Naive thymus-derived CD8-positive, alpha-beta T cell (primary cell): ENCODE measurements at regions not wholly inside any gene's neighbourhood (a gene's known extent, or its start where the extent isn't known, plus 50 kb on each side); places are given as distances from the start of the nearest gene placed in this dataset.

Experiments used
- ATAC-seq, 2 donors: fragments of 150-1000 bp; cut with Tn5 transposase in 1 of 2; sonication (Bioruptor Pico), chemical (Tn5 transposase) in 1 of 2; 1 replicate in 1 of 2; 2 replicates in 1 of 2; pipeline ENCODE4 v1.10.0; 2021; ENCODE audit warnings: mild to moderate bottlenecking in 2 of 2, moderate library complexity in 2 of 2
- POLR2A ChIA-PET: fragments of 350-600 bp; sonication (Branson Sonifier 250); formaldehyde crosslinking; loops from one replicate; lab custom pipeline; 2021; ENCODE audit warnings: antibody characterized with exemption; lab: Charles Lee
- DNase-seq, 10 donors: peaks; one replicate each; pipeline versions ENCODE4 v3.0.0 to v3.0.0-alpha.2; 2020 to 2022
- H3K27ac Mint-ChIP-seq, 10 donors: one replicate each; pipeline ENCODE4 v1.8.0; 2020 to 2022; ENCODE audit warnings: mild to moderate bottlenecking in 10 of 10, mixed read lengths in 10 of 10, moderate library complexity in 4 of 10, inconsistent platforms in 1 of 10
- H3K27me3 Mint-ChIP-seq, 5 donors: one replicate each; pipeline ENCODE4 v1.8.0; 2021 to 2022; ENCODE audit warnings: mixed read lengths in 5 of 5
- H3K36me3 Mint-ChIP-seq, 3 donors: one replicate each; pipeline ENCODE4 v1.8.0; 2020 to 2022; ENCODE audit warnings: mixed read lengths in 3 of 3, mild to moderate bottlenecking in 2 of 3, inconsistent platforms in 1 of 3
- H3K4me1 Mint-ChIP-seq, 4 donors: one replicate each; pipeline ENCODE4 v1.8.0; 2021 to 2022; ENCODE audit warnings: mixed read lengths in 4 of 4
- H3K4me3 Mint-ChIP-seq, 10 donors: one replicate each; pipeline ENCODE4 v1.8.0; 2020 to 2022; ENCODE audit warnings: mild to moderate bottlenecking in 10 of 10, mixed read lengths in 10 of 10, moderate library complexity in 6 of 10, inconsistent platforms in 1 of 10
- H3K9me3 Mint-ChIP-seq, 9 donors: one replicate each; pipeline ENCODE4 v1.8.0; 2020 to 2022; ENCODE audit warnings: mixed read lengths in 9 of 9, mild to moderate bottlenecking in 3 of 9, inconsistent platforms in 1 of 9, moderate library complexity in 1 of 9

DNA sequence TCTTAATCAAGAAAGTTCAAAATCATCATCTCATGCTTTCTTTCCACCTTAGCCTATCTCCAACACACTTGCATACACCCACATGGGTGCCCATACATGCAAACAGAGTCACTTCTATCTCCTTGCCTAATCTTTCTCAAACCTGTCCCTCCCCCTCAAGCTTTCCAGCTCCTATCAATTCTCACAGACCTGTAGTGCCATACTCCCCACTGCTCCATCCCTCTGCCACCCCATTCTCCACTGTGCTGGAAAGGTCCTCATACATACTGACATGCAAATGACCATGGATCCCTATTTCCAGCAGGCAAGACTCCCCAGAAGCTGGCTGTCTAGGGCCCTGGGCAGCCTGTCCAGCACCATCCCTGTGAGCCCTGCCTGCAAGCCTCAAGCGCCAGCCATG, 320.4 kb upstream of the CCL2 start:
- H3K4me1 Mint-ChIP-seq: no peaks in the 10 kb centered on the region
- H3K27me3 Mint-ChIP-seq: peaks cover 0 to 10% (median 3%) of the 10 kb centered on the region in 5 donors
- no peaks in the 10 kb centered on the region for H3K36me3 Mint-ChIP-seq
- POLR2A ChIA-PET: no interaction called here
- no peak overlapping the region for H3K4me3 Mint-ChIP-seq
- no peaks in the 10 kb centered on the region for H3K9me3 Mint-ChIP-seq
- ATAC-seq (no peak), DNase-seq (no peak)
- no peak overlapping the region for H3K27ac Mint-ChIP-seq

GRCh38 chr17:33935822-33936221, 319.3 kb upstream of the CCL2 start:
- H3K4me3 Mint-ChIP-seq: no peak overlapping the region
- POLR2A ChIA-PET: no interaction called here
- peaks cover 0 to 10% (median 5%) of the 10 kb centered on the region in 5 donors for H3K27me3 Mint-ChIP-seq
- no peak for DNase-seq
- no peak for ATAC-seq
- H3K36me3 Mint-ChIP-seq: no peaks in the 10 kb centered on the region
- H3K27ac Mint-ChIP-seq: no peak overlapping the region
- H3K4me1 Mint-ChIP-seq: no peaks in the 10 kb centered on the region
- no peaks in the 10 kb centered on the region for H3K9me3 Mint-ChIP-seq

- Mint-ChIP-seq H3K27me3 (peaks cover 0 to 10% (median 4%) of the 10 kb centered on the region in 5 donors), H3K9me3 (no peaks in the 10 kb centered on the region), H3K4me3 (no peak overlapping the region), H3K36me3 (no peaks in the 10 kb centered on the region), H3K4me1 (no peaks in the 10 kb centered on the region), H3K27ac (no peak overlapping the region)
- DNase-seq (no peak), ATAC-seq (no peak)
- POLR2A ChIA-PET: no interaction called here
Measured at GRCh38 chr17:33936764-33937163, 318.3 kb upstream of the CCL2 start.

GRCh38 chr17:33939959-33940358, 315.1 kb upstream of the CCL2 start:
- H3K27me3 Mint-ChIP-seq: peaks cover 0 to 11% (median 2%) of the 10 kb centered on the region in 5 donors
- ATAC-seq (no peak), DNase-seq (no peak)
- no peak overlapping the region for H3K4me3 Mint-ChIP-seq
- H3K27ac Mint-ChIP-seq: no peak overlapping the region
- H3K4me1 Mint-ChIP-seq: no peaks in the 10 kb centered on the region
- no peaks in the 10 kb centered on the region for H3K36me3 Mint-ChIP-seq
- H3K9me3 Mint-ChIP-seq: no peaks in the 10 kb centered on the region
- POLR2A ChIA-PET: no interaction called here

DNA sequence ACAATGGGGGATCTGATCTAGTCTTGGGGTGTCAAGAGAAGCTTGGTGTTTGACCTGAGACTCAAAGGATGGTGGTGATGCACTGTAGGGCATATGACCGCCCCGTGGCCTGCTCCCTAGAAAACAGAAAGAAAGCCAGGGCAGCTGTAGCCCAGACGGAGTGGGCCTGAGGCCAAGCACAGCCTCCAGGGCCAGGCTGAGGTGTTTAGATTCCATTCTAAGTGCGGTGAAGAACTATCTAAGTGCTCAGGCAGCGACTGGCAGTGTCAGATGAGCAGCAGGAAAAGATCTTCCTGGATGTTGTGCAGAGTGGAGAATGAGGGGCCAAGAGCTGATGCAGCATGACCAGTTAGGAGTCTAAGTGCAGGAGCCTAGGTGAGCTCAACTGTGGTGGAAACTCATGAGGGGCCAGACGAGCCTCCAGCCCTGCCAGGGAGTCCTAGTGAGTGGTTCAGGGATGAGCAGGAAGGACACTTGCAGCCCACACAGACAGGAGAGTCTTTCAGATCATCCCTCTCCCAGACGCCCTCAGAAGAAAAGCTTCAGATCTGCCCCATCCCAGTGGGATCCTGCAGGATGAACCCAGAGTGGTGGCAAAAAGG, 314.2 kb upstream of the CCL2 start:
- Mint-ChIP-seq H3K27ac (no peak overlapping the region), H3K36me3 (no peaks in the 10 kb centered on the region), H3K27me3 (peaks cover 0 to 11% (median 0%) of the 10 kb centered on the region in 5 donors), H3K9me3 (no peaks in the 10 kb centered on the region), H3K4me3 (no peak overlapping the region), H3K4me1 (no peaks in the 10 kb centered on the region)
- POLR2A ChIA-PET: no interaction called here
- no peak for ATAC-seq
- no peak for DNase-seq

GRCh38 chr17:33941744-33942143, 313.3 kb upstream of the CCL2 start:
- DNase-seq: no peak
- Mint-ChIP-seq H3K27me3 (peaks cover 0 to 10% (median 0%) of the 10 kb centered on the region in 5 donors), H3K4me1 (no peaks in the 10 kb centered on the region), H3K9me3 (no peaks in the 10 kb centered on the region), H3K27ac (no peak overlapping the region), H3K36me3 (no peaks in the 10 kb centered on the region), H3K4me3 (no peak overlapping the region)
- POLR2A ChIA-PET: no interaction called here
- no peak for ATAC-seq

GRCh38 chr17:33942414-33942813, 312.7 kb upstream of the CCL2 start:
- DNase-seq: no peak
- Mint-ChIP-seq H3K4me3 (no peak overlapping the region), H3K27ac (no peak overlapping the region)

GRCh38 chr17:33944412-33944811, 310.7 kb upstream of the CCL2 start:
- DNase-seq (no peak), ATAC-seq (no peak)
- peaks cover 0 to 10% (median 2%) of the 10 kb centered on the region in 5 donors for H3K27me3 Mint-ChIP-seq
- H3K27ac Mint-ChIP-seq: no peak overlapping the region
- POLR2A ChIA-PET: no interaction called here
- no peaks in the 10 kb centered on the region for H3K9me3 Mint-ChIP-seq
- H3K4me1 Mint-ChIP-seq: no peaks in the 10 kb centered on the region
- H3K36me3 Mint-ChIP-seq: no peaks in the 10 kb centered on the region
- no peak overlapping the region for H3K4me3 Mint-ChIP-seq

More at GRCh38 chr17:33942414-33942813, 312.7 kb upstream of the CCL2 start:
- POLR2A ChIA-PET: no interaction called here
- H3K27me3 Mint-ChIP-seq: peaks cover 0 to 10% (median 0%) of the 10 kb centered on the region in 5 donors
- H3K4me1 Mint-ChIP-seq: no peaks in the 10 kb centered on the region
- no peak for ATAC-seq
- no peaks in the 10 kb centered on the region for H3K9me3 Mint-ChIP-seq
- no peaks in the 10 kb centered on the region for H3K36me3 Mint-ChIP-seq

GRCh38 chr17:33944826-33945225, 310.3 kb upstream of the CCL2 start:
- H3K4me1 Mint-ChIP-seq: no peaks in the 10 kb centered on the region
- ATAC-seq (no peak), DNase-seq (no peak)
- no peak overlapping the region for H3K4me3 Mint-ChIP-seq
- peaks cover 0 to 10% (median 2%) of the 10 kb centered on the region in 5 donors for H3K27me3 Mint-ChIP-seq
- no peaks in the 10 kb centered on the region for H3K36me3 Mint-ChIP-seq
- H3K27ac Mint-ChIP-seq: no peak overlapping the region
- H3K9me3 Mint-ChIP-seq: no peaks in the 10 kb centered on the region
- POLR2A ChIA-PET: no interaction called here

DNA sequence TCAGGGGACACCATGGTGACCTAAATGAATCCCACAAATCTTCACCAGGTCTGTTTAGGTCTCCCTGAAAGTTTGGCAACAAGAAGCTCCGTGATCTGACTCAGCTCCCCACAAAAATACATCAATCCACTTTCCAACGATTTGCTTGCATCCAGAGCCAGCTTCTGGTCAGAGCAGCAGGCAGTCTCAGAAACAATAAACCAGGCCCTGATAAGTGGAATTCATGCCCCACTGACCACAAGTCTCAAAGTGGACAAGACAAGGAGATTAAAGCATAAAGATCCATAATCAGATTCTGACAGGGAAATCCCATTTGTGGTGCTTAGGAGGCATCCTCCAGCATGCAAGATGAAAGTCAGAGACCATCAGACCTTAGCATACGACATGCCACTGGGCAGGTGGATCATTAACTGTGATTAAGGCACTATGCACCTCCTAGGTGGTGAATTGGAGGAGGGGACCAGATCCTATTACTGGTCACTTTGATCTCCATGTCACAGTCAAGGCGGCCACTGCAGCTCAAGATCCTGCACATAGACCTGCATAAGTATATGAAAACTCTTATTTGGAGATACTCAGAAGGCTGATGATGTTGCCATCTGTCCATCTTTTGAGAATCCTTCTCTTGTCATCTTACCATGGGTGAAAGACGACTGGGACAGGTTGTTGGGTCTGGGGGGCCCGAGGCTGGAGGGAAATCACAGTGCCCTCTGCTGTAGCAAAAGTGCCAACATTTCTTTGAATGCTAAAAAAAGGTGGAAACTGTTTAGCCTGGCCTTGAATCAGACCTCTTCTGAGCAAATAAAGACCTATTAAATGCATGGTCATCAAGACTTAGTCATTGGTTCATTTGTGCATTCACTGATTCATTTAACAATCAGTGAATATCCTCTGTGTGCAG, 309.2 kb upstream of the CCL2 start:
- no peaks in the 10 kb centered on the region for H3K36me3 Mint-ChIP-seq
- peaks cover 0 to 7% (median 0%) of the 10 kb centered on the region in 5 donors for H3K27me3 Mint-ChIP-seq
- no peak overlapping the region for H3K27ac Mint-ChIP-seq
- ATAC-seq (no peak), DNase-seq (no peak)
- no peaks in the 10 kb centered on the region for H3K4me1 Mint-ChIP-seq
- H3K4me3 Mint-ChIP-seq: no peak overlapping the region
- no peaks in the 10 kb centered on the region for H3K9me3 Mint-ChIP-seq
- POLR2A ChIA-PET: no interaction called here

GRCh38 chr17:33947762-33948161, 307.3 kb upstream of the CCL2 start:
- Mint-ChIP-seq H3K27ac (no peak overlapping the region), H3K27me3 (peaks cover 0 to 7% (median 0%) of the 10 kb centered on the region in 5 donors), H3K9me3 (no peaks in the 10 kb centered on the region), H3K4me3 (no peak overlapping the region), H3K36me3 (no peaks in the 10 kb centered on the region), H3K4me1 (no peaks in the 10 kb centered on the region)
- DNase-seq: no peak
- POLR2A ChIA-PET: no interaction called here
- ATAC-seq: no peak

DNA sequence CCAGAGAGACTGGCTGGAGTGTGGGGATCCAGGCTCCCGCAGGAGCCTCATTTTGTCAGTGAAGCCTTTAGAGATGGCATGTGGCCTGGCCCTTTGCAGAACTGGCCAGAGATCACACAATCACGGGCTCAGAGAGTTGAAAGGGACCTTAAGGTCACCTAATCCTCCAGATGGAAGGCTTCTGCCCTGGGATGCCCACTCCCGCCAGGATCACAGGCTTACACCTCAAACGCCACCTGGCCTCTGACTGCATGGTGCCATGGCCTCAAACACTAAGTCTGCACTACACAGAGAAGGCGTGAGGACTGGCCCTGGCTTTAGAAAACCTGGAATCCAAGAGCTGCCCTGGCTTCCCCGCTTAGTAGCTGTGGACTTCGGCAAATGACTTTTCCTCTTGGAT, 306.8 kb upstream of the CCL2 start:
- Mint-ChIP-seq H3K36me3 (no peaks in the 10 kb centered on the region), H3K27ac (no peak overlapping the region), H3K4me1 (no peaks in the 10 kb centered on the region), H3K4me3 (no peak overlapping the region), H3K27me3 (peaks cover 0 to 7% (median 0%) of the 10 kb centered on the region in 5 donors), H3K9me3 (no peaks in the 10 kb centered on the region)
- POLR2A ChIA-PET: no interaction called here
- DNase-seq (no peak), ATAC-seq (no peak)

DNA sequence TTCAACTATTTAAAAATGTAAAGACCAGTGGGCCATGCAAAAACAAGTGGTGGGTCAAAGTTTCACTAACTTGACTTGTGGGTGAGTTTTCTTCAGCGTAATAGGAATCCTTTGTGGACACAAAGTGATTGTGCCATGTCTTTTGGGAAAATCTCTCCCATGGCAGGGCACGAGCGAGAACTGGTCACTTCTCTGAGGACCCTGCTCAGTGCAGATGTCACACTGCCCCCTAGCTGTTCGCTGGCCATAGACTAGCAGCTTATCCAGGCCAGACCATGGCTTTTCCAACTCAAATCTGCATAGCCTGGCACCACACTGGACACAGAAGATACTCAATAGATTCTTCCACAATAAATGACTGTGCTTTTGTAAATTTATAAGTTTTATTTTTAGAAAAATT, 306.0 kb upstream of the CCL2 start:
- POLR2A ChIA-PET: no interaction called here
- no peaks in the 10 kb centered on the region for H3K4me1 Mint-ChIP-seq
- no peak overlapping the region for H3K27ac Mint-ChIP-seq
- H3K36me3 Mint-ChIP-seq: no peaks in the 10 kb centered on the region
- no peak overlapping the region for H3K4me3 Mint-ChIP-seq
- DNase-seq (no peak), ATAC-seq (no peak)
- H3K27me3 Mint-ChIP-seq: peaks cover 0 to 15% (median 2%) of the 10 kb centered on the region in 5 donors
- no peaks in the 10 kb centered on the region for H3K9me3 Mint-ChIP-seq
